Astrocyte (in vitro differentiated cells and primary cell): ENCODE measurements at regions not wholly inside any gene's neighbourhood (a gene's known extent, or its start where the extent isn't known, plus 50 kb on each side); places are given as distances from the start of the nearest gene placed in this dataset.

ENCODE experiments used
- DNase-seq: peaks from one replicate; pipeline ENCODE4 v3.0.0-alpha.2; 2010; ENCODE audit warnings: low read depth
- FAIRE-seq: peaks from 2 replicates; lab custom pipeline; 2011; peaks lifted over from hg19 to GRCh38; lab: Jason Lieb, UNC
- H2AFZ ChIP-seq: 2 replicates; pipeline ENCODE4 v1.6.0; 2012; ENCODE audit warnings: low read depth, low read length, inconsistent platforms
- H3K27ac ChIP-seq: 2 replicates; pipeline ENCODE4 v1.5.1; 2011; ENCODE audit warnings: low read depth, low read length, inconsistent platforms
- H3K27me3 ChIP-seq: 2 replicates; pipeline ENCODE4 v1.6.0; 2011; ENCODE audit warnings: low read length, inconsistent platforms; ENCODE audit not compliant: insufficient read depth
- H3K36me3 ChIP-seq: 2 replicates; pipeline ENCODE4 v1.5.1; 2011; ENCODE audit warnings: low read length, inconsistent platforms; ENCODE audit not compliant: insufficient read depth
- H3K4me1 ChIP-seq: 2 replicates; pipeline ENCODE4 v1.5.1; 2011; ENCODE audit warnings: low read length, inconsistent platforms; ENCODE audit not compliant: insufficient read depth
- H3K4me2 ChIP-seq: 2 replicates; pipeline ENCODE4 v1.6.0; 2012; ENCODE audit warnings: low read length, inconsistent platforms
- H3K4me3 ChIP-seq: 2 replicates; pipeline ENCODE4 v1.5.1; 2011; ENCODE audit warnings: low read depth, mild to moderate bottlenecking, low read length, inconsistent platforms; ENCODE audit not compliant: insufficient read depth
- H3K79me2 ChIP-seq: 2 replicates; pipeline ENCODE4 v1.6.0; 2012; ENCODE audit warnings: mild to moderate bottlenecking, low read length, inconsistent platforms; ENCODE audit not compliant: insufficient read depth
- H3K9ac ChIP-seq: 2 replicates; pipeline ENCODE4 v1.6.0; 2012; ENCODE audit warnings: mild to moderate bottlenecking, low read length, inconsistent platforms
- H3K9me3 ChIP-seq: 2 replicates; pipeline ENCODE4 v1.5.1; 2012; ENCODE audit warnings: low read depth, mild to moderate bottlenecking, low read length, inconsistent platforms; ENCODE audit not compliant: insufficient read depth
- H4K20me1 ChIP-seq: 2 replicates; pipeline ENCODE4 v1.6.0; 2012; ENCODE audit warnings: low read length, inconsistent platforms; ENCODE audit not compliant: insufficient read depth
- H3K27ac Mint-ChIP-seq: one replicate; pipeline ENCODE4 v1.8.0; 2021; ENCODE audit warnings: mild to moderate bottlenecking, mixed read lengths; ENCODE audit not compliant: unreplicated experiment
- H3K27me3 Mint-ChIP-seq: one replicate; pipeline ENCODE4 v1.8.0; 2021; ENCODE audit warnings: low read depth, mixed read lengths; ENCODE audit not compliant: unreplicated experiment
- H3K36me3 Mint-ChIP-seq: one replicate; pipeline ENCODE4 v1.8.0; 2021; ENCODE audit warnings: low read depth, mixed read lengths; ENCODE audit not compliant: unreplicated experiment
- H3K4me1 Mint-ChIP-seq: one replicate; pipeline ENCODE4 v1.8.0; 2021; ENCODE audit warnings: low read depth, mixed read lengths; ENCODE audit not compliant: unreplicated experiment
- H3K4me3 Mint-ChIP-seq: one replicate; pipeline ENCODE4 v1.8.0; 2021; ENCODE audit warnings: mild to moderate bottlenecking, moderate library complexity, mixed read lengths; ENCODE audit not compliant: unreplicated experiment
- H3K9me3 Mint-ChIP-seq: one replicate; pipeline ENCODE4 v1.8.0; 2021; ENCODE audit warnings: mild to moderate bottlenecking, mixed read lengths; ENCODE audit not compliant: unreplicated experiment
- EZH2 ChIP-seq: IDR thresholded peaks from 2 replicates; pipeline ENCODE4 v1.6.1; 2012; ENCODE audit warnings: mild to moderate bottlenecking, low read length, inconsistent platforms; ENCODE audit not compliant: insufficient read depth
- TF ChIP-seq, protein P1 (sequence below): IDR thresholded peaks from 2 replicates; pipeline ENCODE4 v1.5.1; 2011; ENCODE audit warnings: low read depth, mild to moderate bottlenecking, inconsistent platforms, low read length, moderate library complexity; ENCODE audit not compliant: insufficient read depth

DNA sequence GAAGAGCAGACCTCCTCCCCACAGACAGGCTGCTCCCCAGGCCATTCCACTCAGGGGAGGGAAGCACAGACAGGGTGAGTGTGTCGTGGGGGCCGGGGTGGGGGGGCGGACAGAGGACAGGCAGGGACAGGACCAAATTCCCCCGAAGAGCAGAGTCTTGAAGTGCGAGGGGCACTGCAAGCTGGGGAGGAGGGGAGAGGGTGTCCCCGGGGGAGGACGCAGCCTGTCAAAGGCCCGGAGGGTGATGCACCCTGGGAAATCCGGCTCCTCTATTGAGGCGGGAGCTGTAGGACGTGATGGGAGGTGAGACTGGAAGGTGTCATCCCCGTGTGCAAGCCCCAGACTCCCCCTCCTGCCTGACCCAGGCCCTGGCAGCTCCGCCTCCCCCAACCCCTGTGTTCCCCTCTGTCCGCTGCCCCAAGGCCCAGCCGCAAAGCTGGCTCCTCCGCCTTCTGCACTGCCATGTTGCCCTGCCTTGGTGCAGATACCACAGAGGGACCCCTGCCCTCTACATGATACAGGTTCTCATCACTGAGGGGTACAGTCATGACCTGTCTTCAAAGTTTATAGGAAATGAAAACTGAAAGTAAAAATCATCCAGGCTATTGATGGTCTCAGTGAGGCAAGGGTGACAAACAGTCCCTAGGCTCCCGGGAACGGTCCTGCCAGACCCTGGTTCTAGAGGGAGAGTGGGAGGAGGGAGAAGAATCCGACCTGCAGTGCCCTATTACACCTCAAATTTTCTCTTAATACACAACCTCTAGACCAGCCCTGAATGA lies 76.3 kb upstream of the IQSEC1 start:
- DNase-seq (no peak), FAIRE-seq (no peak)
- Histone ChIP-seq H2AFZ (no peak overlapping the region), H3K27ac (no peak overlapping the region), H3K9me3 (no peaks in the 10 kb centered on the region), H3K9ac (no peak overlapping the region), H4K20me1 (no peaks in the 10 kb centered on the region), H3K36me3 (no peaks in the 10 kb centered on the region), H3K27me3 (no peaks in the 10 kb centered on the region), H3K79me2 (no peaks in the 10 kb centered on the region), H3K4me2 (no peak overlapping the region), H3K4me3 (no peak overlapping the region), H3K4me1 (no peaks in the 10 kb centered on the region)
- Mint-ChIP-seq H3K9me3 (peaks cover under 1% of the 10 kb centered on the region), H3K27ac (peak overlapping the region; percentile 47), H3K4me1 (peaks cover 4% of the 10 kb centered on the region), H3K36me3 (peaks cover 4% of the 10 kb centered on the region), H3K27me3 (peaks cover 15% of the 10 kb centered on the region), H3K4me3 (no peak overlapping the region)
- TF ChIP-seq EZH2, result no peak

DNA sequence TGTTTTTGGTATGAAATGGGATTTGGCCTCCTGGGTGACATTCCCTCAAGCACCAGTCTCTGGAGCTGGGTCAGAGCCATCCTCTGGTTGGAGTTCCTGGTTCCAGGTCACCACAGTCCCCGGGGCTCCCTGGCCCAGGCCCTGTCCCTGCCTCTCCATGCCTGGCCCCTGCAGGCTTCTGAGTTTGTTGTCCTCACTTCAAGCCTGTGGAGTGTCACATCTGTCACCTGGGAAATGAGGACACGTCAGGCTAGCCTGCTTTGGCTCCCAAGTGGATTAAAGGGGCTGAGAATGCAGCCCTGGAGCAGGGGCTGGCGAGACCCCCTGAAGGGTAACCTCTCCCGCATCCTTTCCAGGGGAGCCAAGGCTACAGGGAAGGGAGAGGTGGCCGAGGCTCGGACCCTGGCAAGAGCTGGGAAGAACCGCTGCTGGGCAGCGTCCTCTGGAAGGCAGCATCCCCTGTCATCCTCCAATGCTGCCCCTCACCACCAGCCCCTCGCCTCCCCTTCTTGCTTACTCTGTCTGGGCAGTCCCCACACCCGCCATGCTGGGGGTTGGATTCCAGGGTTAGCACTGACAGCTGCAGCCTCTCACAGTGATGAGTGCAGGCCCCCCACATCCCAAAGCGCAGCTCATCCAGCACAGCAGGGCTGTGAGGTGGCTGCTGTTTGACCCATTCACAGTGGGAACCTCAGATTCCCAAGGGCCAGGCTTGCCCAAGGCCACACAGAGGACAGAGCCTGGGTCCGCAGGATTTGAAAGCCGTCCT lies 75.5 kb upstream of the IQSEC1 start:
- Mint-ChIP-seq H3K9me3 (no peaks in the 10 kb centered on the region), H3K4me3 (no peak overlapping the region), H3K4me1 (peaks cover 4% of the 10 kb centered on the region), H3K27ac (no peak overlapping the region), H3K27me3 (peaks cover 20% of the 10 kb centered on the region), H3K36me3 (peaks cover 5% of the 10 kb centered on the region)
- H3K27me3 ChIP-seq, result no peaks in the 10 kb centered on the region
- TF ChIP-seq EZH2, result no peak
- TF ChIP-seq, protein P1, sequence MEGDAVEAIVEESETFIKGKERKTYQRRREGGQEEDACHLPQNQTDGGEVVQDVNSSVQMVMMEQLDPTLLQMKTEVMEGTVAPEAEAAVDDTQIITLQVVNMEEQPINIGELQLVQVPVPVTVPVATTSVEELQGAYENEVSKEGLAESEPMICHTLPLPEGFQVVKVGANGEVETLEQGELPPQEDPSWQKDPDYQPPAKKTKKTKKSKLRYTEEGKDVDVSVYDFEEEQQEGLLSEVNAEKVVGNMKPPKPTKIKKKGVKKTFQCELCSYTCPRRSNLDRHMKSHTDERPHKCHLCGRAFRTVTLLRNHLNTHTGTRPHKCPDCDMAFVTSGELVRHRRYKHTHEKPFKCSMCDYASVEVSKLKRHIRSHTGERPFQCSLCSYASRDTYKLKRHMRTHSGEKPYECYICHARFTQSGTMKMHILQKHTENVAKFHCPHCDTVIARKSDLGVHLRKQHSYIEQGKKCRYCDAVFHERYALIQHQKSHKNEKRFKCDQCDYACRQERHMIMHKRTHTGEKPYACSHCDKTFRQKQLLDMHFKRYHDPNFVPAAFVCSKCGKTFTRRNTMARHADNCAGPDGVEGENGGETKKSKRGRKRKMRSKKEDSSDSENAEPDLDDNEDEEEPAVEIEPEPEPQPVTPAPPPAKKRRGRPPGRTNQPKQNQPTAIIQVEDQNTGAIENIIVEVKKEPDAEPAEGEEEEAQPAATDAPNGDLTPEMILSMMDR, result no peak
- no peaks in the 10 kb centered on the region for H3K4me1 ChIP-seq
- H3K4me2 ChIP-seq, result no peak overlapping the region
- no peaks in the 10 kb centered on the region for H3K9me3 ChIP-seq
- no peak overlapping the region for H3K9ac ChIP-seq
- FAIRE-seq (no peak), DNase-seq (no peak)
- H4K20me1 ChIP-seq, result no peaks in the 10 kb centered on the region
- no peaks in the 10 kb centered on the region for H3K79me2 ChIP-seq
- no peak overlapping the region for H3K27ac ChIP-seq
- no peak overlapping the region for H3K4me3 ChIP-seq
- H2AFZ ChIP-seq, result no peak overlapping the region
- no peaks in the 10 kb centered on the region for H3K36me3 ChIP-seq

DNA sequence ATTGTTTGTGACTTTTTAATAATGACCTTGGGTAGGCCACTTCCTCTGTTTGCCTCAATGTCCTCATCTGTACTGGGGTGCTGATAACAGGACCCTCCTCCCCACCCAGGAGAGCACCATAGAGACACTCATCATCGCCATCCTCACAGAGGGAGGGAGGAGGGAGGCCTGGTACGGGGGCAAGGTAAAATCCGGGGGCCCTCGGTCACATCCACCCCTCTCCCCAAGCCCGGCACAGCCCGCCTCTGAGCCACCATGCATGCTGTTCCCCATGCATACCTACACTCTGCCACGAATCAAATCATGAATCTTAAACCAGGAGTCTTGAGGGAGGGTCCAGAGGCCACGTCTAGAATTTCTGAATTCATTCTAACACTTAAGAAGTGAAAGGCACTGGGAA lies 74.9 kb upstream of the IQSEC1 start:
- no peaks in the 10 kb centered on the region for H3K27me3 ChIP-seq
- no peaks in the 10 kb centered on the region for H3K4me1 ChIP-seq
- H3K79me2 ChIP-seq, result no peaks in the 10 kb centered on the region
- FAIRE-seq (no peak), DNase-seq (no peak)
- peaks cover 22% of the 10 kb centered on the region for H3K27me3 Mint-ChIP-seq
- no peak overlapping the region for H3K4me2 ChIP-seq
- no peaks in the 10 kb centered on the region for H3K9me3 Mint-ChIP-seq
- TF ChIP-seq, protein P1, result no peak
- no peak for TF ChIP-seq EZH2
- H3K4me3 ChIP-seq, result no peak overlapping the region
- peaks cover 6% of the 10 kb centered on the region for H3K36me3 Mint-ChIP-seq
- no peak overlapping the region for H3K9ac ChIP-seq
- H4K20me1 ChIP-seq, result no peaks in the 10 kb centered on the region
- H3K4me1 Mint-ChIP-seq, result peaks cover 4% of the 10 kb centered on the region
- H3K36me3 ChIP-seq, result no peaks in the 10 kb centered on the region
- H2AFZ ChIP-seq, result no peak overlapping the region
- no peak overlapping the region for H3K27ac Mint-ChIP-seq
- H3K4me3 Mint-ChIP-seq, result no peak overlapping the region
- no peak overlapping the region for H3K27ac ChIP-seq
- no peaks in the 10 kb centered on the region for H3K9me3 ChIP-seq
